ENCODE measurements at regions not wholly inside any gene's neighbourhood (a gene's known extent, or its start where the extent isn't known, plus 50 kb on each side); places are given as distances from the start of the nearest gene placed in this dataset.

GRCh38 chr12:114253976-114254778, 151.8 kb downstream of the TBX5 start:
- no peak for ATAC-seq

GRCh38 chr12:114248527-114248926, 157.4 kb downstream of the TBX5 start:
- no peak for ATAC-seq

- ATAC-seq = no peak
These were observed 160.4 kb downstream of the TBX5 start for GRCh38 chr12:114245555-114245954.

GRCh38 chr12:114241973-114242434, 163.9 kb downstream of the TBX5 start:
- ATAC-seq = no peak

- ATAC-seq = no peak
These were observed 165.7 kb downstream of the TBX5 start for GRCh38 chr12:114240288-114240687.

- no peak for ATAC-seq
These were observed 167.1 kb downstream of the TBX5 start for GRCh38 chr12:114238808-114239207.

GRCh38 chr12:114237230-114237629, 168.7 kb downstream of the TBX5 start:
- no peak for ATAC-seq

- ATAC-seq = no peak
These were observed 173.8 kb downstream of the TBX5 start for GRCh38 chr12:114232187-114232586.

- no peak for ATAC-seq
These were observed 176.8 kb downstream of the TBX5 start for GRCh38 chr12:114229150-114229549.

GRCh38 chr12:114226241-114226928, 179.6 kb downstream of the TBX5 start:
- ATAC-seq = no peak

GRCh38 chr12:114221957-114222630, 183.8 kb downstream of the TBX5 start:
- ATAC-seq = no peak

GRCh38 chr12:114221136-114221833, 184.7 kb downstream of the TBX5 start:
- ATAC-seq = no peak

- ATAC-seq = no peak
These were observed 185.6 kb downstream of the TBX5 start for GRCh38 chr12:114220311-114220710.

- no peak for ATAC-seq
These were observed 187.8 kb downstream of the TBX5 start for GRCh38 chr12:114218136-114218535.

- ATAC-seq = no peak
These were observed 190.2 kb downstream of the TBX5 start for GRCh38 chr12:114215746-114216145.

- ATAC-seq = no peak
These were observed 192.8 kb downstream of the TBX5 start for GRCh38 chr12:114213055-114213581.

GRCh38 chr12:114209861-114210260, 196.1 kb downstream of the TBX5 start:
- ATAC-seq = no peak

GRCh38 chr12:114206525-114206924, 199.4 kb downstream of the TBX5 start:
- ATAC-seq = no peak

GRCh38 chr12:114201794-114202193, 204.2 kb downstream of the TBX5 start:
- no peak for ATAC-seq

GRCh38 chr12:114194956-114195355, 211.0 kb downstream of the TBX5 start:
- no peak for ATAC-seq

GRCh38 chr12:114194066-114194465, 211.9 kb downstream of the TBX5 start:
- no peak for ATAC-seq

GRCh38 chr12:114193474-114193873, 212.5 kb downstream of the TBX5 start:
- no peak for ATAC-seq

- ATAC-seq = no peak
These were observed 213.4 kb downstream of the TBX5 start for GRCh38 chr12:114192549-114192948.
